ENCODE measurements at regions not wholly inside any gene's neighbourhood (a gene's known extent, or its start where the extent isn't known, plus 50 kb on each side); places are given as distances from the start of the nearest gene placed in this dataset.

DNA sequence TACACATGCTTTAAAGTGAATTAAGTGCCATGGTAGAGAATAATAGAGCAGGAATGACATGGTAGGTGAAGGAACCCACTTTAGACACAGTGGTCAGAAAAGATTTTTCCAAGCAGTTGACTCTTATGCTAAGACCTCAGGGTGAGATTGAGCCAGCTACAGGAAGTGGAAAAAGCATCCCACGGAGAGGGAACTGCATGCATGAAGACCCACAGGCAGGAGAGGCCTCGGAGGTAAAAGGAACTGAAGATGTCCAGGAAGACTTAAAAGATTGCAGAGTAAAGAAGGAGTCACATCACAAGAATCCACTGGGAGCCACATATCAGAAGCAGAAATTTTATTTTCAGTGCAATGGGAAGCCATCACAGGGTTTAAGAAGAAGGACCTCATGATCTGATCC lies 499.2 kb upstream of the FAM98A start:
- no peak for DNase-seq (ENCODE audit: low read depth)

DNA sequence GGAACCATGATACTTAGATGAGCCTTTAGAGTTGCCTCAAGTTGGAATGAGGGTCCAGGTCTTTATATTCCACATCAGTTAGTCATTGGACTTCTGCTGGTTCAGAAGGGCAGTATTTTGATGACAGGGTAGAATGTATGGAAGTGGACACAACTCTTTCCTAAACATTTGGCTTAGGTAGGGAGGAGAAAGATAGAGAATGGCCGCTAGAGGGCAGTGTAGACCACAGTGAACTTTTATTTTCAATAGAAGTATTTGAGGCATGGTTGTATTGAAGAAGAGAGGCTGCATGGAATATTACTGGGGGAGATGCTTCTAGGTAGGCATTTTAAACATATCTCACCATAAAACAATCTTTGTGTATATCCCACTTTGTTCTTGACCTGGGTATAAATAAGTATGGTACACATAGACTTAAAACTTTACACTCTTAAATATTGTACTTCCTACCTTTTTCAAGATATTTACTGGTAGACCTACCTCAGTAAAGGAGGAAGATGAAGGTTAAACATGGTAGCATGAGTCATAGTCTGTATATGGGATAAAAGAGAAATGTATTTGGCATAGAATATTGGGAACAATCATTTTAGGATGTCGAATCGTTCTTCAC lies 497.6 kb upstream of the FAM98A start:
- DNase-seq (ENCODE audit: low read depth), result no peak

DNA sequence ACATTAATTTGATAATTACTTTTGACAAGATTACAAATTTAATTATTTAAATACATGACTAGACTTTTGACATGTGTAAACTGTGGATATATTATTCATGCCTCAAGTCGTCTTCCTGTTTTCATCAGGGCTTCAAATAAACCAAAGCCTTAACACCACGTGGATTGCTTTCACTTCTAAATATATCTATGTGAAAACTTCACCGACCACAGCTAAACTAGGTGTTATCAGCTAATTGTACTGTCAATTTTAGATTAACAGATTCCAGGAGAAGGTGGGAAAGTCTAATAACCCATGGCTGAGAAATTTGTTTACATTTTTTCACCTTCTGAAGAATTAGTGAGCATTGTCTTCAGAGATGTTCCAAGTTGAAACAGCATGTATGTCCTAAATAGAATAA lies 494.7 kb upstream of the FAM98A start:
- DNase-seq (ENCODE audit: low read depth), result no peak

DNA sequence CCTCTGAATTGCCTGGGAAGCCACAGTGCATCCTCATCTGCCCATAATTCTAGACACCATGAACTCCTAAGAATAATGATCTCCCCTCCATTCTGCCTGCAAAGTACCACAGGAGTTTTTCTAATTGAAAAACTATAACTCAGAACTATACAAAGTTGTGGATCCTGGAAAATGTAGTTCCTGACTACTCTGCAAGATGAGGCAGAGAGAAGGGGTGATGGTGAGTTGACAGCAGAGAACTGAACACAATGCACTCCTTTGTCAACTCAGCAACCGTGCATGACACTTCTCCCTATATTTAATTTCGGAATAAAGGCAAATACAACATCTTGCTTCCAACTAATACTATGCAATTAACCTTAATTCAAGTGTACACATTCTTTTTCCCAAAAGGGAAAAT lies 471.1 kb upstream of the FAM98A start:
- no peak for DNase-seq (ENCODE audit: low read depth)

DNA sequence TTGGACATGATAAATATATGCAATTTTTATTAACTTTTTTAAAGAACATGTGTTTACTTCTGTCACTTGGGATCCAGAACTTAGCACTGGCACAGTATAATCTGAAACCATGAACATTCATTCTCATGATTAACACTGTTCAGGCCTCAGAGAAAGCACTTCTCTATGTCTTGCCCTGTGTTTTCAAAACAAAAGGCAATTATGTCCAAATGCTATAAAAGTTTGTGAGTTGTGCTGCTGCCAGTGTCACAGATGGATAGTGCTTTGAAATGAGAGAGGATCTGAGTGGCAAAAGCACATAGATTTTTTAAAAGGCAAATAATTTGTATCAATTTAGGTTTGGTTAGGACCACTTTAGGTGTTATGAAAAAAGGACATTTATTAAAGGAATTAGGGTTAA lies 470.5 kb upstream of the FAM98A start:
- DNase-seq (ENCODE audit: low read depth), result no peak

DNA sequence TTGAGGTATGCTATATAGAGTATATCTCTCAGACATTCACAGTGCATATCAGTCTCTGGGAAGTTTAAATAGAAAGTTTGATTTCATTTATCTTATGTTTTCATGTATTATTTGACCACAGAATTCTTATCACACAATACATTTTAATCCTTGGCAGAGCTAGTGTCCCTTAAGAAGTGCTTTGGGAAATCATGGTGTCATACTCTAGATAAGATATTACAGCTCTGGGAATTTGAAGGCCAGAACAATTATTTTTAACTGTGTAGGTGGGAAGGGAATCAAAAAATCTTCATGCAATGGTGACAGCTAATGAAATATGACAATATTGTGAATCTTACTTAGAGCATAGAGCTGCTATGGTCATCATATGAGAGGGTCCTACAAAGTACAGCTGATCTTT lies 451.3 kb upstream of the FAM98A start:
- no peak for DNase-seq (ENCODE audit: low read depth)

DNA sequence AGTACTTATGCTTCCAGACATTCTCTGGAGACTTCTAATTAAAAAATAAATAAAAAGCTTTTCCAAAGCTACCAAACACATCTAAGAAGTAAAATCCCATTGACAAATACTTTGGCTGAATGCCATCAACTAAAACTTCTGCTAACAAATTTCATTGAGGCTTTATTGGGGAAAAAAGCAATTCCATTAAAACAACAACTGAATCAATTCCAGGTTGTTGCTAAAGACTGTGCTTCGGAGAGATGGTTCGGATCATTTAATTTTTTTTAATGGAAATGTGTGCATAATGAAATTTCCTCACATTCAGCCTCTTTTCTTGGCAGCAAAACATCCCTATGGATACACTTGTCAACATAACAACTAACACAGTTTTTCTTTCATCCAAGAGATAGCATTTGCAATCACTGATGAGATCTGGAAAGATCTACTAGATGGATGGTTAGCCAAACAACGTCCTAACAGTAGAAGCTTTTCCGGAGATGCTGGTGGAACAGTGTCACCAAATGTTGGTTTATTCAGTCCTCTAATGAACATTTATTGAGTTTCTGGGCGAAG lies 446.1 kb upstream of the FAM98A start:
- DNase-seq (ENCODE audit: low read depth), result no peak

DNA sequence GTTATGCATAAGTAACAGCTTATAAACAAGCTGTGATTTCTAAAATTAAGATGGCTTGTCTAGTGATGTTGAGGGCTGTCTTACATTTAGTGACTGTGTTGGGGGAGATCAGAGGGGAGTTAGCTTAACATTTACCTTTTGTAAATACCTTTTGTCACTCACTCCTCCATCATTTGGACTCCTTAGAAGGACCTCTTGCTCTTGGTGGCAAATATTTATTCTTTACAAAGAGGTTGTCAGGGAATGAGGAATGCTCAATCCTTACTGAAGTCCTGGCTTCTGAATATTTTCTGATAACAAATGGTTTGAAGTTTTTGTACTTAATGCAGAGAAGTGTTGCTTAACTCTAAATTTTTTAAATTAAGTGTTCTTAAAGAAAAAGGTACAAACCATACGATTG lies 438.8 kb upstream of the FAM98A start:
- no peak for DNase-seq (ENCODE audit: low read depth)

DNA sequence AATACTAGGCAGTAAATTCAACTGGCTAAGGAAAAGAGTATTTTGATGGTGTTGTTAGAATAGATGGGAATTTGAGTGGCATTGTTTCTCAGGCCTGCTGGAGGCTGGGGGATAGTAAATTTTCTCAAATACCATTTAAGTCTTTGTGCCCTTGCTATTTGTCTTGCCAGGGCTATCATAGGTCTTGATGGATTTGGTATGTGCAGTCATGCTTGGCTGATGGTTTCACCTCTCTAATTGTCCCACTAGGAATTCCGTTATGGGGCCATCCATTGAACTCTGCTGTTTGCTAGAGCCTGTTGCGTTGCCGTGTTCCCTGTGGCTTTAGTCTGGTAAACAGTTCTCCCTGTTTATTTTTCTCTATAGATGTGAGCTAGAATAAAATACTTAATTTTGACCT lies 438.1 kb upstream of the FAM98A start:
- DNase-seq (ENCODE audit: low read depth), result no peak

DNA sequence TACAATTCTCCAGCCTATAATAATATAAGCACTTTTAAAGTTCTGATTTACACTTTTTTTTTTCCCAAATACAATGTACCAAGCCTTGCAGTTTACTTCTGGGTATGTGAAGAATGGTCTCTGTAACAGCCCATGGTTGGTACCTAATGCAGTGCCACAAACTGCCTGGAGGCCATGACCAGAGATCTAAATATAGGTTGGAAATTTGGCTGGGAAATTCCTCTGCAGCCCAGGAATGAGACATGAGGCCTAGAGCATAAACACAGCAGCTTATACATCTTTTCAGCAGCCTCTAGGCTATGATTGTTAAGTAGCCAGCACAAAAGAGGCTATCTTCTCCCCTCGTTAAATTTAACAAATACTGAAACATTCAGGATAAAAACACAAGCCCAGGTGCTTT lies 432.0 kb upstream of the FAM98A start:
- no peak for DNase-seq (ENCODE audit: low read depth)

DNA sequence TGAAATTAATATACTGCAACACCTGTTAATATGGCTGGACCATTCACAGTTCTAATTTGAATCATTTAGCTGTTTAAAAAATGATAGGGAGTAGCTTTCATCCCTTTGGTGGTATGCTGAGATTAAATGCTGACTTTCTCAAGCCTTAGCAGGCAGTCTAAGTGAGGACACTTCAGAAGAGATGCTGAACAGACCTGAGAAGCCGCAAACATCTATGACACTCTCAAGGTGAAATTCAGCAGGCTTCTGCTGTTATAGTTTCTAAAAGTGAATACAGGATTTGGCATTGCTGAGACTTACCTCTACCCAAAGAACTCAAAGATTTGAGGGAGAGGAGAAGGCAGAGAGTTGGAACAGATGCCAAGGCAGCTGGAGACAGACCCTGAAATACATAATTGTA lies 431.2 kb upstream of the FAM98A start:
- DNase-seq (ENCODE audit: low read depth), result no peak

DNA sequence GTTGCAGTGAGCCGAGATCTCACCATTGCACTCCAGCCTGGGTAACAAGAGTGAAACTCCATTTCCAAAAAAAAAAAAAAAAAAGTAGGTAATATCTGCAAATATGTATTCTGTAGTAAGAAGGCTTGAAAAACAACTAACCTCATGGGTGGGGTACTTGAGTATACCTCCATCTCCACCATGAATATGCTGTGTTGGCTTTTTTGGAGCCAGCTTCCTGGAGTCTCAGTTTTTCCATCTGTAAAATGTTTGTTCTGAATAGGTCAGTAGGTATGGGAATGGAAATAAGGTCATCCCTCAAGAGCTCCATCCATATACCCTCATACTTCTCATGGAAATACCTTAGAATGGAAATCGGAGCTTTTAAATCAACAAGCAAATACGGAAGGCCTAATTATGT lies 430.0 kb upstream of the FAM98A start:
- DNase-seq (ENCODE audit: low read depth), result no peak

DNA sequence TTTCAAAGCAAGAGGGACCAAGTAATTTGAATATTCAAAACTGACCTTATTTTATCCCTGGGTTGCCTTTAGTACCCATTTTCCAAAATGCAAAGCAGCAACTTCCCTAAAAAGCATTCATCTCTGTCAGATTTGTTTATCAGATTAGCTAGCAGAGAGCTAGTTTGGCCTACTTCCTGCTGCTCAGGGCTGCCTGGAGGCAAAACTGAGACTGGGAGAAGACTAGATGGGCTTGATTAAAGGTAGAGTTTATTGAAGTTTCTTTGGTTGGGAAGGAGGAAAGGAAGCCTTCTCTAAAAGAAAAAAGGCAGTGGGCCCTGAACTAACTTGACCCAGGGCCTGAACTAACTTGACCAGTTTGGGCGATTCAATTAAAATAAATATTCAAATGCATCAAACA lies 426.1 kb upstream of the FAM98A start:
- no peak for DNase-seq (ENCODE audit: low read depth)

DNA sequence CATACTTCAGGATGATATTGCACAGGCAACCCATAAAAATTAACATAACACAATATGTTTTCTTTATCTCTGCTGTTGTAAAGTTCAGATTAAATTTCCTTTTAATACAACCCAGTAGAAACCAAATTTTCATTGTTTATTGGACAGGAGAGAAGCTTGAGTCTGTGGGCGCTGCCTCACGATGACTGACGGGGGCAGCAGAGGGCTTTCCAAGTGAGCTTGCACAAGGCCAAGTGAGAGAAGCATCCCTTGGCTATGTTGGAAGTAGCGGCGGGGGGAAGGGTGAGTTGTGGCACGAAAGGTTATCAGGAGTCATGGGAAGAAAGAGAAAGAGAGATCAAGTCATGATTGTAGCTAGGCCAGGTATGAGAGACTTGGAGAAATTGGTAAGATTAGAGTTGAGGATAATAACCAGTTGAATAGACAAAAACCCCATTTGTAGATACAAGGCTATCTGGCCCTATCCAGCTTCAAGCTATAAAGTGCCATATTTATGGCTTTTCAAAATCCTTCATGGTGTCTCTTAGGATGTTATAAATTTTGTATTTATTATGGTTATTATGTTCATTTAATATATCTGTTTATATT lies 413.7 kb upstream of the FAM98A start:
- DNase-seq (ENCODE audit: low read depth), result no peak

DNA sequence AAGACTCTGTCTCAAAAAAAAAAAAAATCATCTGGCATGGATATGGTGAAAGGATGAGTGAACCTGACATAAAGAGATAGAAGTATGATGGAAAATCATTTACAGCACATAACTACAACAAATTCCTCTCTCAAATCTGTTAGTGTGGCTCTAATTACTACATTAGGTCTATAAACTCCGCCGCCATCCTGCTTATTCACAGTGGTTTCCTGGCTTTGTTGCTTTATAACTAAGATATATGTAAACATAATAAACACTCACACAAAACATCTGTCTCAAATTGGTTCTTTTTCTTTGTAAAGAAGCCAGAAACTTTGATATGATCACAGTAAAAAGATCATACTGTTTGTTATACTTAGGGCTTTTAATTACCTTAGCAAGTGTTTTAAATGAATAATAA lies 412.6 kb upstream of the FAM98A start:
- no peak for DNase-seq (ENCODE audit: low read depth)

DNA sequence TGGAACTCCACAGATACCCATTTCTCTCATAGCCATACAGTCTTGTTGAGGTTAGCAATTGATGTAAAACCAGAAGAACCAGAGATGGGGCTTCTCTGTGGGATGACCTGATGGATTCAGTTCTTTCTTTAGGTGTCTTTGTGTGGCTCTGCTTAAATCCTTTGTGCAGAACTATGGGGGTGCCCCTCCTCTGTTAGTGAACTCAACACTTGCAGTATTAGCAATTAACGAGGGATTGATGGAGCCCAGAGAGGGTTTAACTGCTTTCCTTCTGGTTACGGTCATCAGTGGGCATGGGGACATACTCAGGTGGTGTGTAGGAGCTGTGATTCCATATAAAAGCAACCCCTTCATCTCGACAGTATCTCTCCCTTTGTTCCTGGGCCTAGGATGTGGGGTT lies 406.8 kb upstream of the FAM98A start:
- DNase-seq (ENCODE audit: low read depth), result no peak

DNA sequence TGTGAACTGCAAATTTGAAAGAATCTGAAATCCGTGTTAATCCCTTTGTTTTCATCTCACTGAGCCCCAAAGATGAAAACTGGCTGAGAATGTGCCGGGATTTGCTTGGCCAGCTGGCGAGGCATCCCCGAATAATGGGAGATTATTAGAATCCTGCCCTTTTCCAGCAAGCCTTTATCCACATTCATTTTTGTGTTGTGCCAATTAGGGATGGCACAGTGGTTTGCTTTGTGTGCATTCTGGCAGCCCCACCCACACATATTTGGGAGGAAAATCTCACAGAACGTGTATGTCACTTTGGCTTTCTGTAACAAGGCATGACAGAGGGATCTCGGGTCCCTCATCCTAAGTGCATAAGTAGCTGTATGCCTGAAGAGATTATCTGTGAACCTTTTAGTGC lies 405.8 kb upstream of the FAM98A start:
- DNase-seq (ENCODE audit: low read depth), result no peak

DNA sequence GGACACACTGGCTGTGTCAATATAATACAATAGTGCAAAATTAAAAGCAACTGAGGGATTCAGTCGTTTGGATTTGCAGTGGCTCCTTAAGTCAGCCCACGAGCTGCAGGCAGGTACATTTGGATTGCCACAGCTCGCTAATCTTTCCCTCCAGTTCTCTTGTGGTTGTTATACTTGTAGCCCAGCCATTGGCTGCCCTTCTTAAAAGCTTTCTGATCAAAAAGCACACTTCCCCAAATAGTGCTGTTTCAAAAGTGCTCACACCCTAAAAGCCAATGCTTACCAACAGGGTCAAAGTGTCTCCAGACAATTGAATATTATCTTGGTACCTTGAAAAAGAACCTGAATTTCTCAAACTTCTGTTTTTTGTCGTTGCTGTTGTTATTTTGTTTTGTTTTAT lies 404.7 kb upstream of the FAM98A start:
- no peak for DNase-seq (ENCODE audit: low read depth)

DNA sequence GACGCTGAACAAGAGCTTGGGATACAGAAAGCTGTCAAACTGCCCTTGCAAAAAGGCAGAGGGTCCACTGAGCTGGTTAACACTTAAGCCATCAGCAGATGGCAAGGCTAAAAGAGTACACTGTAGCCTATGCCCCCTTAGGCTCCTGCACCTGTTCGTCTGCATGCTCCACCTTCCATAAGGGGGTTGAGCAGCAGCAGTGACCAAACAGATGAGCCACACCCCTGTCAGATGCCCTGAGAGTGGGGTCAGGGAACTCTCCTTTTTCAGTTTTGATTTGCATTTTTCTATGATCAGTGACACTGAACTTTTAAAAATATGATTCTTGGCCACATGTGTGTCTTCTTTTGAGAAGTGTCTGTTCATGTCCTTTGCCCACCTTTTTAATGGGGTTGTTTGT lies 402.5 kb upstream of the FAM98A start:
- DNase-seq (ENCODE audit: low read depth), result no peak

DNA sequence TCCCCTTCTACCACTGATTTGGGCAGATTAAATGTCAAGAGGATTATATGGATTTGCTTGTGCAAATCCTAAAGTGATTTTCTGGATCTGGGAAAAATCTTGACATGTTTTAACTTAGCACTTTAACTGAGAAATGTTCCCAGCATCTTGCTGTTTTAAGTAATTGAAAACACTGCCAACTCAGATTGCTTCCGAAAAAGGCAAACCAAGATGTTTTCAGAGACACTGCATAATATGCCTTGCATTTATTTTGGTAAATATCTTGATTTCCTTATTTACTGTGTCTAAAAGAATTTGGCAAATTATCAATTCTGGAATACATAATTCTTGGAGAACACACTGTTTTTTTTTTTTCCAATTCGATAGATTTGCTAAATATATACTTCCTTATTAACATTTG lies 385.0 kb upstream of the FAM98A start:
- no peak for DNase-seq (ENCODE audit: low read depth)

DNA sequence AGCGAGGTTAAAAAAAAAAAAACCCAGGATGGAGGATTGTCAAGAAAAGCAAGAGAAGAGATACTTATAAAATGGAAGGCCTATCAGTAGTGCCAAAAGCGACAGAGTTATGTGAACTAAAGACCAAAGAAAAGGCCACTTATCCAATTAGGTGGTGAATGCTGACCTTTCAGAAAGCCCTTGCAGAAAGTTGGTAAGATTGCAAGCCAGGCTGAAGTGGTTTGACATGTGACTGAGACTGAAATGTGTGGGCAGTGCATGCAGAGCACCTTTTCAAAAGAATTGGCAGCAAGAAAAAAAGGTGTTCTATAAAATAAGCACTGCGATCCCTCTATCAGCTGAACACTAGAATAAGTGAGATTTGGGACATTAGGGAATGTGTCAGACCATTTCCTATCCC lies 379.4 kb upstream of the FAM98A start:
- no peak for DNase-seq (ENCODE audit: low read depth)

DNA sequence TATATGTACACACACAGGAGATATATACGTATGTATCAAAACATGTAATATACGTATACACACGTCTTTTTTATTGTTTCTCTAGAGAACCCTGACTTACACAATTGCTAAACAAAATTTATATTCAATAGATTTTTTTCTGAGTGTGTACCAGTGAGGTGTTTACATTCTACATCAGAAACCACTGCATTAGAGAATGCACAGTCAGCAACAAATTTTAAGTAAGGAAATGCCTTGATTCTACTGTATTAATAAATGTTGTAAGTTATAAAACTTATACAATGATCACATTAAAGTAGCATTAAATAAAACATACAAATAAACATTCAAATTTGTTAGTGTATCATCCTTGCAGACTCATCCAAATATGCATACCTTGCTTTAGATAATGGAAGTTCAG lies 376.4 kb upstream of the FAM98A start:
- DNase-seq (ENCODE audit: low read depth), result no peak

DNA sequence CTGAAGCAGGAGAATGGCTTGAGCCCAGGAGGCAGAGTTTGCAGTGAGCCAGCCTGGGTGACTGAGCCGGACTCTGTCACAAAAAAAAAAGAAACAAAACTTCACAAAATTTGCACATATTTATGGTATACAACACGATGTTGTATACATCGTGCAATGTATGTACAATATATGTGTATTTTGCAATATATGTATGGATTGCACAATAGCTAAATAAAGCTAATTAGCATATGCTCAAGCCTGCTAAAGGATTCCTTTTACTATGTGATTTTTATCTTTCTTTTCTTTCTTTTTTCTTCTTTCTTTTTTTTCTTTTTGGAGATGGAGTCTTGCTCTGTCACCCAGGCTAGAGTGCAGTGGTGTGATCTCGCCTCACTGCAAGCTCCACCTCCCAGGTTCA lies 368.0 kb upstream of the FAM98A start:
- DNase-seq (ENCODE audit: low read depth), result no peak

DNA sequence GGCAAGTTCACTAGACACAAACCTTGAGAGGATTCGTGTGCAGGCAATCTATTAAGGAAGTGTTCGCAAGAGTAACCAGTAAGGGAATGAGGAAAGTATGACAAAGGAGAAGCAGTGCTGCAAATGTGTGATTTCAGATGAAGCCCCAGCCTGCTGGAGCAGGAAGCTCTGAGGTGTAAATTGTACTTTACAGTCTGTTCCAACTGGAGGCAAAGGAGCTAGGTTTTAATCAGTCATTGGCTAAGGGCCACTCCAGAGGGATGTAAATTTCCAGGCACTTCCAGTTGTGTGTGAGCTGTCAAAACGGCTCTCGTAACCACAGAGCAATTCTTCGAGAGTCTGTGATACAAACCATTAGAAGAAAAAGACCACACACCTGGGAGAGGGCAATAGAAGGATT lies 359.5 kb upstream of the FAM98A start:
- no peak for DNase-seq (ENCODE audit: low read depth)
